HepG2 (cell line): ENCODE measurements at regions not wholly inside any gene's neighbourhood (a gene's known extent, or its start where the extent isn't known, plus 50 kb on each side); places are given as distances from the start of the nearest gene placed in this dataset.

Experiments used
- CCDC6 ChIP-seq: sonication (generic); formaldehyde crosslinking; IDR thresholded peaks from 2 replicates; pipeline ENCODE4 v1.8.1; 2022; ENCODE audit warnings: mild to moderate bottlenecking, missing genetic modification reagents, moderate library complexity
- CENPT ChIP-seq: sonication (generic); formaldehyde crosslinking; IDR thresholded peaks from 2 replicates; pipeline ENCODE4 v1.8.0; 2022; ENCODE audit warnings: low read depth, mild to moderate bottlenecking, moderate library complexity, missing genetic modification reagents
- ELF3 ChIP-seq: IDR thresholded peaks from 2 replicates; pipeline ENCODE4 v1.6.1; 2016; ENCODE audit warnings: missing genetic modification reagents, missing compliant biosample characterization
- ESRRA ChIP-seq: sonication (generic); formaldehyde crosslinking; IDR thresholded peaks from 2 replicates; pipeline ENCODE4 v1.5.1; 2020; ENCODE audit warnings: mild to moderate bottlenecking, low read depth, missing genetic modification reagents
- ETV6 ChIP-seq: sonication (generic); formaldehyde crosslinking; conservative IDR thresholded peaks from 2 replicates; pipeline ENCODE4 v1.4.0; 2020; ENCODE audit warnings: missing genetic modification reagents
- GATAD2A ChIP-seq: IDR thresholded peaks from 2 replicates; pipeline ENCODE4 v1.6.1; 2016
- GZF1 ChIP-seq: sonication (generic); formaldehyde crosslinking; IDR thresholded peaks from 2 replicates; pipeline ENCODE4 v1.5.1; 2020; ENCODE audit warnings: mild to moderate bottlenecking, missing genetic modification reagents
- HMG20A ChIP-seq: IDR thresholded peaks from 2 replicates; pipeline ENCODE4 v1.6.1; 2016; ENCODE audit warnings: borderline replicate concordance
- HNF4G ChIP-seq, 2 experiments: sonication (generic) in 1 of 2; formaldehyde crosslinking in 1 of 2; IDR thresholded peaks; 2 replicates each; pipeline versions ENCODE4 v1.4.0 to v1.6.1; 2011 to 2020; ENCODE audit warnings: borderline replicate concordance in 2 of 2, low read depth in 2 of 2, mild to moderate bottlenecking in 2 of 2, low read length in 1 of 2, missing genetic modification reagents in 1 of 2, moderate library complexity in 1 of 2
- HNRNPH1 ChIP-seq: fragments of 200-400 bp; formaldehyde crosslinking; optimal IDR thresholded peaks from 2 replicates; pipeline ENCODE3; 2017; ENCODE audit warnings: mild to moderate bottlenecking, low read depth, low read length
- JUNB ChIP-seq: sonication (generic); formaldehyde crosslinking; IDR thresholded peaks from 2 replicates; pipeline ENCODE4 v1.8.0; 2022; ENCODE audit warnings: missing genetic modification reagents, mild to moderate bottlenecking, borderline replicate concordance
- KLF13 ChIP-seq: sonication (generic); formaldehyde crosslinking; IDR thresholded peaks from 2 replicates; pipeline ENCODE4 v1.4.0; 2020; ENCODE audit warnings: mild to moderate bottlenecking, missing genetic modification reagents
- NFRKB ChIP-seq: fragments of 450-650 bp; IDR thresholded peaks from 2 replicates; pipeline ENCODE4 v1.6.1; 2017
- PLRG1 ChIP-seq: fragments of 450-650 bp; conservative IDR thresholded peaks from 2 replicates; pipeline ENCODE4 v1.6.1; 2016
- RARG ChIP-seq: sonication (generic); formaldehyde crosslinking; IDR thresholded peaks from 2 replicates; pipeline ENCODE4 v1.4.0; 2020; ENCODE audit warnings: low read depth, mild to moderate bottlenecking, missing genetic modification reagents
- SMAD9 ChIP-seq: sonication (generic); formaldehyde crosslinking; IDR thresholded peaks from 2 replicates; pipeline ENCODE4 v1.5.1; 2020; ENCODE audit warnings: mild to moderate bottlenecking, missing genetic modification reagents
- ZNF160 ChIP-seq: sonication (generic); formaldehyde crosslinking; IDR thresholded peaks from 2 replicates; pipeline ENCODE4 v1.8.0; 2022; ENCODE audit warnings: mild to moderate bottlenecking, inconsistent platforms, missing genetic modification reagents
- ZNF205 ChIP-seq: IDR thresholded peaks from 2 replicates; pipeline ENCODE4 v1.6.1; 2018; ENCODE audit warnings: missing biosample characterization, missing genetic modification reagents
- ZNF224 ChIP-seq: sonication (generic); formaldehyde crosslinking; IDR thresholded peaks from 2 replicates; pipeline ENCODE4 v1.5.0; 2020; ENCODE audit warnings: mild to moderate bottlenecking, missing genetic modification reagents
- ZNF543 ChIP-seq: sonication (generic); formaldehyde crosslinking; IDR thresholded peaks from 2 replicates; pipeline ENCODE4 v1.4.0; 2020; ENCODE audit warnings: mild to moderate bottlenecking, missing genetic modification reagents
- ZNF614 ChIP-seq: IDR thresholded peaks from 2 replicates; pipeline ENCODE4 v1.6.1; 2018; ENCODE audit warnings: missing biosample characterization, missing genetic modification reagents, inconsistent platforms, borderline replicate concordance
- ZSCAN20 ChIP-seq: sonication (generic); formaldehyde crosslinking; IDR thresholded peaks from 2 replicates; pipeline ENCODE4 v1.4.0; 2020; ENCODE audit warnings: missing genetic modification reagents, mild to moderate bottlenecking, borderline replicate concordance
- TF ChIP-seq, protein P1 (sequence below): sonication (generic); formaldehyde crosslinking; IDR thresholded peaks from 2 replicates; pipeline ENCODE4 v1.4.0; 2020; ENCODE audit warnings: mild to moderate bottlenecking, missing genetic modification reagents
- TF ChIP-seq, protein P2 (sequence below): sonication (generic); formaldehyde crosslinking; IDR thresholded peaks from 2 replicates; pipeline ENCODE4 v1.8.0; 2022; ENCODE audit warnings: mild to moderate bottlenecking, missing genetic modification reagents
- TF ChIP-seq, protein P3 (sequence below): fragments of 450-650 bp; IDR thresholded peaks from 2 replicates; pipeline ENCODE4 v1.6.1; 2017; ENCODE audit warnings: mild to moderate bottlenecking
- TF ChIP-seq, protein P4 (sequence below): sonication (generic); formaldehyde crosslinking; IDR thresholded peaks from 2 replicates; pipeline ENCODE4 v1.5.0; 2020; ENCODE audit warnings: missing genetic modification reagents, mild to moderate bottlenecking, borderline replicate concordance

DNA sequence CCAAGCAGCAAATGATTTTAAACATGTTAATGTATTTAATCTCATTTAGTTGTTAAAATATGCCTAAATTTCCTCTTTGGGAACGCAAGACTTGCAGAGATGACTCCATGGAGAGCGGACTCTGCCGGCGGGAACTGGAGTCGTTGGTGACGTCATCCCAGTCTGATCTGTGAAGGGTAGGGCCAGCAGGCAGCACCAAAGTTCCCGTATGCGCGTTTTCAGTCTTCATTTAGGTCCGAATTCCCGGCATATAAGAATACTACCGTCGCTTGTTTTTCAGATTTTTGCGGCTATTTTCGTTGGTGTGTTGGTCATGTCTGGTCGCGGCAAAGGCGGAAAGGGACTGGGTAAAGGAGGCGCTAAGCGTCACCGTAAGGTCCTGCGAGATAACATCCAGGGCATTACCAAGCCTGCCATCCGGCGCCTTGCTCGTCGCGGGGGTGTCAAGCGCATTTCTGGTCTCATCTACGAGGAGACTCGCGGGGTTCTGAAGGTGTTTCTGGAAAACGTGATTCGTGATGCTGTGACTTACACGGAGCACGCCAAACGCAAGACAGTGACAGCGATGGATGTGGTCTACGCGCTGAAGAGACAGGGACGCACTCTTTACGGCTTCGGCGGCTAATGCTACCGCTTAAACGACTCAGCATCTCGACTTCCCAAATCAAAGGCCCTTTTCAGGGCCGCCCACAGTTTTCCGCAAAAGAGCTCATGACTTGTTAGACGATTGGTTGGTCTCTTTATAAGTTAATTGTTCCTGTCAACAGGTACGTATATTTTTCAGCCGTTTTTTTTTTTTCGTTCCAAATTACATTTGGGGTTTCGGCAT is 117.3 kb downstream of the HFE start (continued):
- TF ChIP-seq ETV6 (CRISPR knock-in tag) (peak; percentile 35; the same call in 1 of the 2 replicates), HNF4G (IDR thresholded peaks at IDR 0.05; ENCODE audit: borderline replicate concordance, low read depth, low read length) (peak; percentile 50; the same call in 1 of the 2 replicates), HNF4G (CRISPR knock-in tag; IDR thresholded peaks at IDR 0.05; ENCODE audit: borderline replicate concordance, low read depth) (peak; percentile 15; the same call in 1 of the 2 replicates), RARG (CRISPR knock-in tag) (no peak), HMG20A (no peak; the same call in 1 of the 2 replicates), KLF13 (no peak), JUNB (peak; percentile 5; the same call in 1 of the 2 replicates), SMAD9 (peak; percentile 90; the same call in 1 of the 2 replicates), CCDC6 (CRISPR knock-in tag) (peak; percentile 85), ELF3 (CRISPR knock-in tag) (peak; percentile 91), CENPT (CRISPR knock-in tag) (no peak), PLRG1 (no peak), GATAD2A (CRISPR knock-in tag) (peak; percentile 75), ZSCAN20 (no peak; the same call in 1 of the 2 replicates), GZF1 (CRISPR knock-in tag) (peak; percentile 80), ZNF160 (CRISPR knock-in tag) (0 out of 2 replicates have a peak, but pooled peaks have one; percentile 65), NFRKB (no peak), ZNF543 (CRISPR knock-in tag) (peak; percentile 75; the same call in 1 of the 2 replicates), ESRRA (CRISPR knock-in tag) (no peak), ZNF614 (no peak), HNRNPH1 (peak; percentile 72), ZNF205 (peak; percentile 22; the same call in 1 of the 2 replicates), ZNF224 (CRISPR knock-in tag) (0 out of 2 replicates have a peak, but pooled peaks have one; percentile 64)
- TF ChIP-seq, protein P1, sequence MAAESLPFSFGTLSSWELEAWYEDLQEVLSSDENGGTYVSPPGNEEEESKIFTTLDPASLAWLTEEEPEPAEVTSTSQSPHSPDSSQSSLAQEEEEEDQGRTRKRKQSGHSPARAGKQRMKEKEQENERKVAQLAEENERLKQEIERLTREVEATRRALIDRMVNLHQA = no peak
- TF ChIP-seq, protein P2, sequence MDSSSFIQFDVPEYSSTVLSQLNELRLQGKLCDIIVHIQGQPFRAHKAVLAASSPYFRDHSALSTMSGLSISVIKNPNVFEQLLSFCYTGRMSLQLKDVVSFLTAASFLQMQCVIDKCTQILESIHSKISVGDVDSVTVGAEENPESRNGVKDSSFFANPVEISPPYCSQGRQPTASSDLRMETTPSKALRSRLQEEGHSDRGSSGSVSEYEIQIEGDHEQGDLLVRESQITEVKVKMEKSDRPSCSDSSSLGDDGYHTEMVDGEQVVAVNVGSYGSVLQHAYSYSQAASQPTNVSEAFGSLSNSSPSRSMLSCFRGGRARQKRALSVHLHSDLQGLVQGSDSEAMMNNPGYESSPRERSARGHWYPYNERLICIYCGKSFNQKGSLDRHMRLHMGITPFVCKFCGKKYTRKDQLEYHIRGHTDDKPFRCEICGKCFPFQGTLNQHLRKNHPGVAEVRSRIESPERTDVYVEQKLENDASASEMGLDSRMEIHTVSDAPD (CRISPR knock-in tag) = no peak; the same call in 1 of the 2 replicates
- TF ChIP-seq, protein P3, sequence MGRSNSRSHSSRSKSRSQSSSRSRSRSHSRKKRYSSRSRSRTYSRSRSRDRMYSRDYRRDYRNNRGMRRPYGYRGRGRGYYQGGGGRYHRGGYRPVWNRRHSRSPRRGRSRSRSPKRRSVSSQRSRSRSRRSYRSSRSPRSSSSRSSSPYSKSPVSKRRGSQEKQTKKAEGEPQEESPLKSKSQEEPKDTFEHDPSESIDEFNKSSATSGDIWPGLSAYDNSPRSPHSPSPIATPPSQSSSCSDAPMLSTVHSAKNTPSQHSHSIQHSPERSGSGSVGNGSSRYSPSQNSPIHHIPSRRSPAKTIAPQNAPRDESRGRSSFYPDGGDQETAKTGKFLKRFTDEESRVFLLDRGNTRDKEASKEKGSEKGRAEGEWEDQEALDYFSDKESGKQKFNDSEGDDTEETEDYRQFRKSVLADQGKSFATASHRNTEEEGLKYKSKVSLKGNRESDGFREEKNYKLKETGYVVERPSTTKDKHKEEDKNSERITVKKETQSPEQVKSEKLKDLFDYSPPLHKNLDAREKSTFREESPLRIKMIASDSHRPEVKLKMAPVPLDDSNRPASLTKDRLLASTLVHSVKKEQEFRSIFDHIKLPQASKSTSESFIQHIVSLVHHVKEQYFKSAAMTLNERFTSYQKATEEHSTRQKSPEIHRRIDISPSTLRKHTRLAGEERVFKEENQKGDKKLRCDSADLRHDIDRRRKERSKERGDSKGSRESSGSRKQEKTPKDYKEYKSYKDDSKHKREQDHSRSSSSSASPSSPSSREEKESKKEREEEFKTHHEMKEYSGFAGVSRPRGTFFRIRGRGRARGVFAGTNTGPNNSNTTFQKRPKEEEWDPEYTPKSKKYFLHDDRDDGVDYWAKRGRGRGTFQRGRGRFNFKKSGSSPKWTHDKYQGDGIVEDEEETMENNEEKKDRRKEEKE = no peak
- TF ChIP-seq, protein P4, sequence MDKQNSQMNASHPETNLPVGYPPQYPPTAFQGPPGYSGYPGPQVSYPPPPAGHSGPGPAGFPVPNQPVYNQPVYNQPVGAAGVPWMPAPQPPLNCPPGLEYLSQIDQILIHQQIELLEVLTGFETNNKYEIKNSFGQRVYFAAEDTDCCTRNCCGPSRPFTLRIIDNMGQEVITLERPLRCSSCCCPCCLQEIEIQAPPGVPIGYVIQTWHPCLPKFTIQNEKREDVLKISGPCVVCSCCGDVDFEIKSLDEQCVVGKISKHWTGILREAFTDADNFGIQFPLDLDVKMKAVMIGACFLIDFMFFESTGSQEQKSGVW = peak; percentile 75
